ENCODE measurements at regions not wholly inside any gene's neighbourhood (a gene's known extent, or its start where the extent isn't known, plus 50 kb on each side); places are given as distances from the start of the nearest gene placed in this dataset.

- TF ChIP-seq, protein P1, sequence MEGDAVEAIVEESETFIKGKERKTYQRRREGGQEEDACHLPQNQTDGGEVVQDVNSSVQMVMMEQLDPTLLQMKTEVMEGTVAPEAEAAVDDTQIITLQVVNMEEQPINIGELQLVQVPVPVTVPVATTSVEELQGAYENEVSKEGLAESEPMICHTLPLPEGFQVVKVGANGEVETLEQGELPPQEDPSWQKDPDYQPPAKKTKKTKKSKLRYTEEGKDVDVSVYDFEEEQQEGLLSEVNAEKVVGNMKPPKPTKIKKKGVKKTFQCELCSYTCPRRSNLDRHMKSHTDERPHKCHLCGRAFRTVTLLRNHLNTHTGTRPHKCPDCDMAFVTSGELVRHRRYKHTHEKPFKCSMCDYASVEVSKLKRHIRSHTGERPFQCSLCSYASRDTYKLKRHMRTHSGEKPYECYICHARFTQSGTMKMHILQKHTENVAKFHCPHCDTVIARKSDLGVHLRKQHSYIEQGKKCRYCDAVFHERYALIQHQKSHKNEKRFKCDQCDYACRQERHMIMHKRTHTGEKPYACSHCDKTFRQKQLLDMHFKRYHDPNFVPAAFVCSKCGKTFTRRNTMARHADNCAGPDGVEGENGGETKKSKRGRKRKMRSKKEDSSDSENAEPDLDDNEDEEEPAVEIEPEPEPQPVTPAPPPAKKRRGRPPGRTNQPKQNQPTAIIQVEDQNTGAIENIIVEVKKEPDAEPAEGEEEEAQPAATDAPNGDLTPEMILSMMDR (conservative IDR thresholded peaks at IDR 0.05; ENCODE audit: low read depth in 2 of 2): no peak
- no peak for TF ChIP-seq POLR2AphosphoS5 (IDR thresholded peaks at IDR 0.05; ENCODE audit: low read depth)
- TF ChIP-seq CREB1 (CRISPR knock-in tag; IDR thresholded peaks at IDR 0.05; ENCODE audit: low read depth): no peak
- TF ChIP-seq, protein P2, sequence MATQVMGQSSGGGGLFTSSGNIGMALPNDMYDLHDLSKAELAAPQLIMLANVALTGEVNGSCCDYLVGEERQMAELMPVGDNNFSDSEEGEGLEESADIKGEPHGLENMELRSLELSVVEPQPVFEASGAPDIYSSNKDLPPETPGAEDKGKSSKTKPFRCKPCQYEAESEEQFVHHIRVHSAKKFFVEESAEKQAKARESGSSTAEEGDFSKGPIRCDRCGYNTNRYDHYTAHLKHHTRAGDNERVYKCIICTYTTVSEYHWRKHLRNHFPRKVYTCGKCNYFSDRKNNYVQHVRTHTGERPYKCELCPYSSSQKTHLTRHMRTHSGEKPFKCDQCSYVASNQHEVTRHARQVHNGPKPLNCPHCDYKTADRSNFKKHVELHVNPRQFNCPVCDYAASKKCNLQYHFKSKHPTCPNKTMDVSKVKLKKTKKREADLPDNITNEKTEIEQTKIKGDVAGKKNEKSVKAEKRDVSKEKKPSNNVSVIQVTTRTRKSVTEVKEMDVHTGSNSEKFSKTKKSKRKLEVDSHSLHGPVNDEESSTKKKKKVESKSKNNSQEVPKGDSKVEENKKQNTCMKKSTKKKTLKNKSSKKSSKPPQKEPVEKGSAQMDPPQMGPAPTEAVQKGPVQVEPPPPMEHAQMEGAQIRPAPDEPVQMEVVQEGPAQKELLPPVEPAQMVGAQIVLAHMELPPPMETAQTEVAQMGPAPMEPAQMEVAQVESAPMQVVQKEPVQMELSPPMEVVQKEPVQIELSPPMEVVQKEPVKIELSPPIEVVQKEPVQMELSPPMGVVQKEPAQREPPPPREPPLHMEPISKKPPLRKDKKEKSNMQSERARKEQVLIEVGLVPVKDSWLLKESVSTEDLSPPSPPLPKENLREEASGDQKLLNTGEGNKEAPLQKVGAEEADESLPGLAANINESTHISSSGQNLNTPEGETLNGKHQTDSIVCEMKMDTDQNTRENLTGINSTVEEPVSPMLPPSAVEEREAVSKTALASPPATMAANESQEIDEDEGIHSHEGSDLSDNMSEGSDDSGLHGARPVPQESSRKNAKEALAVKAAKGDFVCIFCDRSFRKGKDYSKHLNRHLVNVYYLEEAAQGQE (IDR thresholded peaks at IDR 0.05; ENCODE audit: unreplicated experiment): no peak
- no peak for TF ChIP-seq NANOG (IDR thresholded peaks at IDR 0.05; ENCODE audit: borderline replicate concordance)
- no peak for TF ChIP-seq EZH2 (IDR thresholded peaks at IDR 0.05; ENCODE audit: low read depth, unreplicated experiment)
- no peak for TF ChIP-seq EZH2phosphoT487 (IDR thresholded peaks at IDR 0.05; ENCODE audit: unreplicated experiment)
- no peak for TF ChIP-seq JUNB (IDR thresholded peaks at IDR 0.05; ENCODE audit: unreplicated experiment)
Measured at GRCh38 chr17:5701381-5701780, 117.1 kb upstream of the NLRP1 start.
